NCI-H1417 (cell line): ENCODE measurements at regions not wholly inside any gene's neighbourhood (a gene's known extent, or its start where the extent isn't known, plus 50 kb on each side); places are given as distances from the start of the nearest gene placed in this dataset.
"Not testable (repeated sequence)": the region's sequence is repeated elsewhere in the genome, so short reads cannot be mapped to it uniquely, and the experiment has no call there.

Experiments used
- DNase-seq, 3 experiments: peaks; one replicate each; lab custom pipeline; 2025; lab: John Stamatoyannopoulos, UW

DNA sequence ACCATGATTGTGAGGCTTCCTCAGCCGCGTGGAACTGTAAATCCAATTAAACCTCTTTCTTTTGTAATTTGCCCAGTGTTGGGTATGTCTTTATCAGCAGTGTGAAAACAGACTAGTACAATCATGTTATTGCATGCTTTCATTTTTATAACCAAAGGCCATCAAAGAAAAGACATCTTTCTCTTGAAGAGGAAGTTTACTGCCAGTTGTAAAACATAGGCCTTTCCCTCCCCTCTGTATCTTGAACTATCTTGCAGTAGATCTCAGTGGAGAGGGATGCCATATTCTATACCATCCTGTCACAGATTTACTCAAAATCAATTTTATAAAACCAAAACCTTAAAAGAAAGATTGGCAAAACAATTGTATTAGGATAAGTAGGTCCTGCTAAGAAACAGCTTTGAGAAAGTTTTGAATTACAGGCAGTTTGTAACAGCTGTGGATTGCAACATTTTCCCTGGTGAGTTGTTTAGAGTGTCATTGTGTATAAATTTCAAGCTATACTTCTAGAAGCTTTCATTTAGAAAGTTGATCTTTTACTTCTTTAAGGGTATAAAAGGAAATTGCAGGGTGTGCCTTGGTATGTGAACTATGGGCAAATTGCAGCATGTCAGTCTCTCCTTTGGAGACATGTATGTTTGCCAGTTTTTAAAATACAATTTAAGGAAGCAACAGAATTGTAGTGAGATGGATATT is 128.0 kb downstream of the ATP23 start:
- no peak for DNase-seq

GRCh38 chr12:58071994-58072393 is 130.6 kb downstream of the ATP23 start:
- DNase-seq: no peak

- no peak for DNase-seq
Measured at GRCh38 chr12:58074259-58074658, 132.9 kb downstream of the ATP23 start.

DNA sequence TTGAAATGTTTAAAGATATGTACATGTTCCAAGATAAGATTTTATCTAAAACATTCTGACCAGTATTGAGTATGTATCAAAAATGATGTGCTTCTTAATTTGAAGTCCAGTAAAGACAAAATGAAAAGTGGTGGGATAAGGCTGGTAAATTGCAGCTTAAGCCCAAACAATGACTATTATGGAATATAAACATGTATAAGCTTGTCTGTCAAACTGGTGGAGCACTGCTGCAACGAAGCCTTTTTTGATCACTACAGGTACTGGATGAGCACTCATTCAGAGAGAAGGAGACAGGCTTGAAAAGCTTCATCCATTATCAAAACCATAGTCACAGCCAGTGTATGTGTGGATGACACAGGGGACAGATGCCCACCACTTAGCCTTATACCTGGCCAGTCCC is 138.4 kb downstream of the ATP23 start:
- no peak for DNase-seq

- peak in 2 of 3 experiments; percentile 37 to 61 for DNase-seq
Measured at GRCh38 chr12:58081488-58081887, 140.1 kb downstream of the ATP23 start.

- no peak for DNase-seq
Measured at GRCh38 chr12:58082996-58083395, 141.6 kb downstream of the ATP23 start.

GRCh38 chr12:58086006-58086405 is 144.6 kb downstream of the ATP23 start:
- DNase-seq: no peak

DNA sequence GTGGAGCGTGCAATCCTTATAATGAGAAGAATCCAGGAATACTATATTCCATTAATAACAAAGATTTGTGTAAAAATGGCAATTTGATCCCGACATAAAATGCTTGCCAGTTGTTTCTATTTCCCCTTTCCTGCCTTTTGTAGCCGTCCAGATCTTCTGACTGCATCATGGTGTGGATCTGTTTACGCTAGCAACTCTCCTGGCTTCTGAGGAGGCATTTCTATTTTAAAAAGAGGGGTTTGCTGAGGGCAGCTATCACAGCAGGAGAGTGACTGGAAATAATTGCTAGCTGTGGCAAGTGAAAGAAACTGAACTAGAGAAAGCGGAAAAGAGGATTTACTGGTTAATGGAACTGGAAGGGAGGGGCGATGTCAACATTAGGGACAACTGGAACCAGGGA is 145.6 kb downstream of the ATP23 start:
- DNase-seq: peak in 1 of 3 experiments; percentile 35

- no peak for DNase-seq
Measured at GRCh38 chr12:58087423-58088127, 146.2 kb downstream of the ATP23 start.

DNA sequence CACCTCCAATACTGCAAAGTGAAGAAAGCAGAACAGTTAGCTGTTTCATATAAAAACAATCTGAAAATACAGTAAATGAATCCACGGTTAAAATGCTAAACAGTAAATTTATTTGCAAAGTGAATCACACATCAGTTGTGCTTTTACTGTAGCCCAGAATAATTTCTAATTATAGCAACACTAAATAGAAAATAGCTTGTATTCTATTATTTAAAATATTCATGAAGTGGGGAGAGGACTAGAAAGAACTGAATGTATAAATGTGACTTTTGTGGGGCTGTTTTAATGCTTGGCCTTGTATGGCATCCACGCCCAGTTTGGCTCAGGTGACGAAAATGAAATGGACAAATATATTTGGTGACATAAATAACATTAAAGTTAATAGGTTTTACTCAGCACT is 148.2 kb downstream of the ATP23 start:
- DNase-seq: no peak

DNA sequence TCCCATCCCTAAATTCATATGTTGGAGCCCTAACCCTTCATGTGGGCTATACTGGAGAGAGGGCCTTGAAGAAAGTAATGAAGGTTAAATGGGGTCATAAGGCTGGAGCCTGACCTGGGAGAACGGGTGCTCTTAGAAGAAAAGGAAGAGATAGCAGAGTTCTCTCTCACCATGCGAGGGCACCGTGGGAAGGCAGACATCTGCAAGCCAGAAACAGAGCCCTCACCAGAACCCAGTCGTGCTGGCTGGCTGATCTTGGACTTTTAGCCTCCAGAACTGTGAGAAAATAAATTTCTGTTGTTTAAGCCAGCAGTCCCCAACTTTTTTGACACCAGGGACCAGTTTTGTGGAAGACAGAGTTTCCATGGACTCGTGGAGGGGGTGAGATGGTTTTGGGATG is 149.3 kb downstream of the ATP23 start:
- DNase-seq: no peak

GRCh38 chr12:58095002-58095401 is 153.6 kb downstream of the ATP23 start:
- no peak for DNase-seq

- no peak for DNase-seq
Measured at GRCh38 chr12:58097741-58098140, 156.4 kb downstream of the ATP23 start.

- no peak for DNase-seq
Measured at GRCh38 chr12:58099476-58099875, 158.1 kb downstream of the ATP23 start.

GRCh38 chr12:58104351-58104755 is 163.0 kb downstream of the ATP23 start:
- no peak for DNase-seq

DNA sequence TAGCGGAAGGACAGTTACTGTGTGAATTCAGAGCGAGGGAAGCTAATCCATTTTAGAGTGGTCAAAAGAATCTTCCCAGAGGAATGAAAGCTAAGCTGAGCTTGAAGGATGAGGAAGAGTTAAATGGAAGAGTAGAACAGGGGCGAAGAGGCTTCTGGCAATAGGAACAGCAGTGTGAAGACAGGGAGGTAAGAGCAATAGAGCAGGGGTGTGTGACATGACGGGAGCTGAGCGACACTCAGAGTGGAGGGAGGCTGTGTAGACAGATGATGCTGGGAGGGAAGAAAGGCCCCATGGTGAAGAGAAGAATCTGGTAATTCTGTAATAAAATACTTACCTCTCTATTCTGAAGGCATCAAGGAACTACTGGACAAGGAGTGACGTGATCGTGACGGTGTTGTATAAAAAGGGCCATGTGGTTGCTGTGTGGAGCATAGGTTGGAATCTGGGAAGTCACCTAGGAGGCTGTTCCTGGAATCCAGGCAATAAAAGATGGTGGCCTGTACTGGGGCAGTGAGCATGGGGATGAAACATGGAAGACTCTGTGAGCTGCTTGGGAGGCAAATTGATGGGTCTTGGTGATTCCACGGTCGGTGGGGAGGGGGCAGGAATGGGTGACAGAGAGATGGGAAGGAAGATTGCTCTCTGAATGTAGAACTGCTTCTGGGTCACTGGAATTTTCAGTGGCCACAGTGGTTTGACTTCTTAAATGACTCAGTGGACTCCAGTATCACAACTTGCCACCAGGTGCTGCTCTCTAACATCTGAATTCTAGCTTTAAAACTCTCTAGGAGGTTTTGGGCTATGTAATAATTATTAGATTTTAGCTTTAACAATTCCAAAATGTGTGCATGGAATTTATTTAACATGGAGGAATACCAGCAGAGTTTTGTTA is 164.1 kb downstream of the ATP23 start:
- DNase-seq: peak in 1 of 3 experiments; percentile 24

DNA sequence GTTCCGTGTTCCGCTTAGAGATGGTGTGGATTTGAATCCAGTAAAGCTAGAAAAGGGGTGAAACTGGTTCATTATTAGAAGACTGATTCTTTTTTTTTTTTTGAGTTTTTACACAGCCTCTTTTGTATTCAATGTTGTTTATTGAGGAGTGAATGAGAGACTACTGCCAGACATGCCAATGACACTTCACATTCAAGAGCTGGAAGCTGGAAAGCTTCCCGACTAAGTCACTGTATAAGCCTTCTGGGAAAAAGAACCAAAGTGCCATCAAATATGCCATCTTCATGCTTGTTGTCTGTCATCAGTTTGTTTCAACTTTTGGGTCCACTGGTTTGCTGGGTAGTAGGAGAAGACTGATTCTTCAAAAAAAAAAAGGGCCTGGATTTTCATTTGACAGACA is 164.8 kb downstream of the ATP23 start:
- no peak for DNase-seq

DNA sequence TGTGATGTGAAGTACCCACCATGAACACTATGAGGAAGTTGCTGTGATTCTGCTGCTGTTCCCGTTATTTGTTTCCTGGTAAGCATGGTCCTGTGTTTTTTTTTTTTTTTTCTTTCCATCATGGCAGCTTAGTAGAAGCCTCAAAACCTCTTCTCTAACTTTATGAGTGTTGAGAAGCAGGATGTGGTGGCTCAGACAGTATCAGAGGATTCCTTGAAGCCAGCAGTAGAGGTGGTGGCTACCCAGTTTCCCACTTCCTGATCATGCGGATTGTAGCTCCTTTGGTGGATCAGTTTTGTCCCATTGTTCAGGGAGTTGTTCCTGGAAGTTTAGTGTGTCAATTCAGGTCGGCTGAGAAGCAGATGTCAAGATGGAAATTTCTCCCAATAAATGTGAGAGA is 175.8 kb downstream of the ATP23 start:
- no peak for DNase-seq

DNA sequence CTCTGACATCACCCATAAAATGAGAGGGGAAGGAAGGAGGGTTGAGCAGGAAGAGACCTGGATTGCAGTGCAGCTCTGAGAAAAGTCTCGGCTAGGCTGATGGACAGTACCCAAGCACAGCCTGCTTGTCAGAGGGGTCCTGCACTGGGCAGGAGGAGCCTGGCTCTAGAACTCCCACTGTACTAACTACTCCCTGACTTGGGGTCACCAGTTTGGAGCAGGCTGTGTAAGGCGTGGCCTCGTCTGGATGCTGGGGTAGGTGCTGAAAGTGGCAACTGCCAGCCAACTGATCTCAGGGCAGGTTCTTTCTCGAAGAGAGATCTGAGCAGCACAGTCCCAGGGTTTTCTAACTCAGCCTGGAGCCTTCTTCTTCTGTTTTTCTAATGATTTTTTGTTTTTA is 176.3 kb downstream of the ATP23 start:
- DNase-seq: no peak

- DNase-seq: not testable (repeated sequence)
Measured at GRCh38 chr12:58125761-58126160, 184.4 kb downstream of the ATP23 start.

DNA sequence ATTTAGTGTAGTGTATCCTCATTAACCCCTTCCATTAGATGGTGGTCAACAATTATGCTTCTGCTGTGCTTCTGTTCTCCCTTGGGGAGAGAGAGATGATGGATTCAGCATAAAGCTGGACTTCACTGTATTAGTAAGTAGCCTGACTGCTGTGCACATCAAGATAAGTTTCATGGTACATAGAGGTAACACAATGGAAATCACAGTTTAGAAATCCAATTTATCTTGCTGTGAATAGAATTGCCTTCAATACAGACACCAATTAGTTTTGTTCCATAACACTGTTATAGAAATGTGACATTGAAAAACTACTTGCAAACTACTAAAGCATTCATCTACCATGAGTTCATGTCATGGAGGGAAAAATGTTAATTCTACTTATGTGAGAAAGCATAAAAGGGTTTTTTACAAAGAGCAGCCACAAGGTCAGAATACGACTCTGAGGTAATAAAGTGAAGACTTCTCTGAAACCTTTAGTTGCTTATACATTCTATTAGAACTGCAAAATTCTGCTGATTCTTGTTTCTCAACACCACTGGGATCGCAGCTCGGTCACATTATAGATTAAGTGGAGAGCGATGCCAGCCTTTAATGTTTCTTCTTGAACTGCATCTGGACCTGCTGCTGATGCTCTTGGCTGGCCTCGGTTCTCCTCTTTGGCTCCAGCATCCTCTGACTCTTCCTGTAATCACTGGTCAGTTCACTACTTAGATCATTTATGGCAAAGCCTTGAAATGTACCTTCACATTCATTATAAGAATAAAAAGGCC is 190.8 kb downstream of the ATP23 start:
- peak in 1 of 3 experiments; percentile 35 for DNase-seq

DNA sequence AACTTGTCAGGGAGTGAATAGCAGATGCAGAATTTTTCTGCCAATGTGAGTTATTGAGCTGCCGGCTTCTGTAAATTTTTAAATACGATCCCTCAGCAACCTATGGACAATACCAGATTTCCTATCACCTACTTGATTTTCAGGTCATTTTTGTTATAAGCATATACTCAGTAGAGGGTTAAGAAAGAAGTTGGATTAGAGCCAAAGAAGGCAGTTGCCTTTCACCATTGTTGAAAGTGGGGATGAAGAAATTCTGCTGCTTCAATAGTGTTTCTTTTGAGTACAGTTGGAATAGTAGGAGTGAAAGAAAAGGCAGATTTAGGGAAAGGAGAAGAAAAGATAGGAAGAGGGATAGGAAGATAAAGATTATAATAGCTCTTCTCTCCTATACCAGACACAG is 197.1 kb downstream of the ATP23 start:
- DNase-seq: no peak
